Astrocyte of the cerebellum (primary cell): ENCODE measurements at regions not wholly inside any gene's neighbourhood (a gene's known extent, or its start where the extent isn't known, plus 50 kb on each side); places are given as distances from the start of the nearest gene placed in this dataset.

Experiments used
- DNase-seq: peaks from one replicate; pipeline ENCODE4 v3.0.0-alpha.2; 2011; ENCODE audit warnings: low read depth
- H3K4me3 ChIP-seq: 2 replicates; pipeline ENCODE4 v1.5.1; 2011; ENCODE audit warnings: mild to moderate bottlenecking, low read depth, low read length, moderate library complexity
- CTCF ChIP-seq: IDR thresholded peaks from 2 replicates; pipeline ENCODE4 v1.5.1; 2012; ENCODE audit warnings: low read length, low read depth, moderate library complexity, mild to moderate bottlenecking; ENCODE audit errors: missing control alignments
- in situ Hi-C: cut with HindIII; loops from 2 replicates; pipeline ENCODE4 v1.10.0; 2017; ENCODE audit warnings: low sequenced_read_pairs

- in situ Hi-C loops, result no loop called here
Measured at GRCh38 chr1:193335806-193336428, 149.5 kb upstream of the B3GALT2 start.

GRCh38 chr1:193333166-193333565 lies 146.8 kb upstream of the B3GALT2 start:
- H3K4me3 ChIP-seq, result no peak overlapping the region
- no peak for DNase-seq
- TF ChIP-seq CTCF, result no peak
- in situ Hi-C loops, result no loop called here

More at GRCh38 chr1:193335806-193336428, 149.5 kb upstream of the B3GALT2 start:
- TF ChIP-seq CTCF, result no peak
- no peak overlapping the region for H3K4me3 ChIP-seq
- DNase-seq, result no peak

DNA sequence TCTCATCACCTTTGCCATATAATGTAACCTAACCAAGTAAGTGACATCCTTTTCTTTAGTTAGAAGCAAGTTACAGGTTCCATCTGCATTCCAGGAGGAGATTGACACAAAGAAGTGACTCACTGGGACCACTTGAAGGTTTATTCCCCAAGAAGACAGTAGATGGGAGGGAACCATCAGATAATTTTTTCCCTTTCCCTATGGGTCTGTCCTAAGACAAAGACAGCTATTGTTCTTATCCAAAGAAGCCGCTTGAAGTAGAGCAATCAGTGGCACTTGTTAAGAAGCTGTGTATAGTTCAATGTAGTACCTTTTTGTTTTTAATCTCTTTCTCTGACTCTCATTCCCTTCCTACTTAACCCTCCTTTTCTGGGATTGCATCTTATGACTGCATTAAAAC lies 139.9 kb upstream of the B3GALT2 start:
- DNase-seq, result no peak
- TF ChIP-seq CTCF, result no peak
- no peak overlapping the region for H3K4me3 ChIP-seq
- in situ Hi-C loops, result no loop called here

DNA sequence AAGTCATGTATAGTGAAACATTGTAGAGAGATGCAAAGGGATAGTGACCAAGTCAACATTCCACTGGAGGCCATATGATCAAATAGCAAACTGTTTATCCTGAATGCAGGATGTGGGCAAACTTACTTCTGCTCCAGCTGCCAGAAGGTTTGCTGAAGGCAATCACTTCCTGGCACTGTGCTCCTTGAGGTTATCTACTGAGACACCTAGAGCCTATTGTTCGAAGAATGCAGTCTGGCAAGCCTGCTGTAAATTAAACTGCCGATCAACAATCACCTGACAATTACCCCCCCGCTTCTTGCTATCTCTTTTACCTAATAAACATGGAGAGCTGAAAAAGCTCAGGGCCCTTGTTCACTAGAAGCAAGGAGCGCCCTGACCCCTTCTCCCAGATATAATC lies 139.4 kb upstream of the B3GALT2 start:
- in situ Hi-C loops, result no loop called here
- no peak overlapping the region for H3K4me3 ChIP-seq
- DNase-seq, result no peak
- no peak for TF ChIP-seq CTCF

DNA sequence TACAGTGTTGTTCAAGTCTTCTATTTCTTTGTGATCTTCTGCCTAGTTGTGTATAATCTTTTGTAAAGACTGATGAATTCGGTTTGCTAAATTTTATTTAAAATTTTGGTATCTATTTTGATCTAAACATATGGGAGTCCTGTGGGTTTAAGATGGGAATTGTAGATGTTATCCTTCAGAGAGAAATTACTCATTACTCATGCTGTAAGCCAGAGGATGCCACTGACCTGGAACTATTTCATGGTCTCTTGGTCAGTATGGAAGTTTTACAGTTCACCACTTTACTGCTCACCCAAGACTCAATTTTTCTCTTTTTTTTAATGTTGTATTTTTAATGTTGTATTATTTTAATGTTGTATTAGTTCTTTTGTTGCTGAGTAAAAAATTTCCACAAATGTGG lies 138.6 kb upstream of the B3GALT2 start:
- TF ChIP-seq CTCF, result no peak
- H3K4me3 ChIP-seq, result no peak overlapping the region
- in situ Hi-C loops, result no loop called here
- DNase-seq, result no peak

GRCh38 chr1:193322211-193322610 lies 135.8 kb upstream of the B3GALT2 start:
- no peak for TF ChIP-seq CTCF
- H3K4me3 ChIP-seq, result no peak overlapping the region
- in situ Hi-C loops, result loop anchor here (5.0 kb wide), 1 partner anchor 40 kb away; no protein-coding TSS in a partner anchor
- DNase-seq, result peak; percentile 58
